C4-2B (cell line): ENCODE measurements at regions not wholly inside any gene's neighbourhood (a gene's known extent, or its start where the extent isn't known, plus 50 kb on each side); places are given as distances from the start of the nearest gene placed in this dataset.

ENCODE experiments used
- ZFX ChIP-seq: fragments of 450-650 bp; IDR thresholded peaks from 2 replicates; pipeline ENCODE4 v1.6.1; 2017
- TF ChIP-seq, protein P1 (sequence below): fragments of 450-650 bp; conservative IDR thresholded peaks from 2 replicates; pipeline ENCODE4 v1.5.1; 2017; ENCODE audit warnings: mild to moderate bottlenecking

- TF ChIP-seq, protein P1, sequence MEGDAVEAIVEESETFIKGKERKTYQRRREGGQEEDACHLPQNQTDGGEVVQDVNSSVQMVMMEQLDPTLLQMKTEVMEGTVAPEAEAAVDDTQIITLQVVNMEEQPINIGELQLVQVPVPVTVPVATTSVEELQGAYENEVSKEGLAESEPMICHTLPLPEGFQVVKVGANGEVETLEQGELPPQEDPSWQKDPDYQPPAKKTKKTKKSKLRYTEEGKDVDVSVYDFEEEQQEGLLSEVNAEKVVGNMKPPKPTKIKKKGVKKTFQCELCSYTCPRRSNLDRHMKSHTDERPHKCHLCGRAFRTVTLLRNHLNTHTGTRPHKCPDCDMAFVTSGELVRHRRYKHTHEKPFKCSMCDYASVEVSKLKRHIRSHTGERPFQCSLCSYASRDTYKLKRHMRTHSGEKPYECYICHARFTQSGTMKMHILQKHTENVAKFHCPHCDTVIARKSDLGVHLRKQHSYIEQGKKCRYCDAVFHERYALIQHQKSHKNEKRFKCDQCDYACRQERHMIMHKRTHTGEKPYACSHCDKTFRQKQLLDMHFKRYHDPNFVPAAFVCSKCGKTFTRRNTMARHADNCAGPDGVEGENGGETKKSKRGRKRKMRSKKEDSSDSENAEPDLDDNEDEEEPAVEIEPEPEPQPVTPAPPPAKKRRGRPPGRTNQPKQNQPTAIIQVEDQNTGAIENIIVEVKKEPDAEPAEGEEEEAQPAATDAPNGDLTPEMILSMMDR, result no peak
- no peak for TF ChIP-seq ZFX
Measured at GRCh38 chr3:67798412-67798811, 144.0 kb upstream of the SUCLG2 start.
